Activated naive CD4-positive, alpha-beta T cell treated with anti-CD3 and anti-CD28 coated beads, Interleukin-2, amount 50 U/mL, for 16 hours (primary cell): ENCODE measurements at regions not wholly inside any gene's neighbourhood (a gene's known extent, or its start where the extent isn't known, plus 50 kb on each side); places are given as distances from the start of the nearest gene placed in this dataset.

Experiments used
- DNase-seq: peaks from one replicate; pipeline ENCODE4 v3.0.0-alpha.2; 2020

DNA sequence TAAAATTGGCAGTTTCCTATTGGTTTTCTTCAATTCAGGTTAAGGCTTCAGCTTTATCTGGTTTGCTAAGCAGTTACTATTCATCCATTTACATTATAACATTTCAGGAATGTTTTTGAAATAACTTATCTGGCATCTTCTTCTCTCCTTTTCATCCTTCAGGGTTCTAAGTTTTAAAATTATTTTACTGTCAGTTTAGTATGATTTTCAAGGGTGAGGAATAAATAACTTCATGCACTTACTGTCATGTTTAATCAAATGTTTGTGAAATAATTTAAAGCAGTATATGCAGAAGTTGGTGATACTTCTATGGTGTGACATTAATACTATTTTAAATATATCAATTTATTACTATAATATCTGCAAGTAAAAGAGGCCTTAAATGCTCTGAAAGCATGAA, 338.1 kb upstream of the MMS22L start:
- DNase-seq: no peak

DNA sequence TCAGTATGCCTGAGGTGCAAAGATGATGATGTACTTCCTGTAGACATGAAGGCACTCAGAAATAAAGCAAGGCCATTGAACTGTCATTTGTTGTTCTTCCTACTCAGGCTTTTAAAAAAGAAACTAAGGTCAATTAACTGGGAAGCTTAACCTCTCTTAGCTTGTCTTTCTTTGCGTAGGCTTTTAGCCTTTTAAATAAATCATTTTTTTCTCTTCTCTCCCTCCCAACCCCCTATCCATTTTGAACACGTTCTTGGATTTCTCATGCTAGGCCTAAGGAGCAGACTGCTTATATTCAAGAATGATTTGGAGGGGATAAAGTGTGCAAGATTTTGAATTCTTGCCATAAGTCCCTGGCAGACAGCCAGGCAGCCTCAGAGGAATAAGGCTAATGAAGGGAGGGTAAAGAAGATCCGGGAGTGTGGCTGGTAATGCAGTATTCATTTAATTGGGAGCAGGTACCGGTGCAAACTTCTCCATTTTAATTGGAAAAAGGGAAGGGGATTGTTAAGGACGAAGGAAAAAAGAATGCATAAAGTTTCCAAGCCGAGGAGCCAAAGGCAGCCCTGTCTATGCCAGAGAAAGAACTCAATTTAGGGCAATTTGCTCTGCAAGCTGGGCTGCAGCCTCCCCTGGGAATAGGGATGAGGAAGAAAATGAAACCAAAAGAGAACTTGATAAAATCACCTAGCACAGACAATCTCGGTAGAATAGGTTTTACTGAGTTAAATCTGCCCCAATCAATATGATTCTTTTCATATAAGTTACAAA, 343.8 kb upstream of the MMS22L start:
- no peak for DNase-seq

DNA sequence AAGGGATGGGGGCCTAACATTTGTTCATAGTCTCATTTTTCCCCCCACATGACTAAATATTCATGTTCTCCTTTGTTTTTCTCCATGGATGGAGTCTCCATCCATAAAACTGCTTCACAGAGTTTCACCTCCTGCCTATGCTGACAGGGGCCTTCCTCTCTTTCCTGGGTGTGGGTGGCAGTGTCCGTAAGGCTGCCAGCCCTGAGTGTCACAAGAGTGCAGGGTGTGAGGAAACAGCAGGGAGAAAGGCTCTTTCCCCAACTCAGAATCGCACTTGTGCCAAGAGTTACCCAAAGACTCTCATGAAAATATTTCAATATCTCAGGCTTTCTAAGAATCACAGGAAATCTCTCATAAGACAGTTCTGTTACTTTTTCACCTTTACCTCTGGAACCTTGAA, 346.2 kb upstream of the MMS22L start:
- no peak for DNase-seq

DNA sequence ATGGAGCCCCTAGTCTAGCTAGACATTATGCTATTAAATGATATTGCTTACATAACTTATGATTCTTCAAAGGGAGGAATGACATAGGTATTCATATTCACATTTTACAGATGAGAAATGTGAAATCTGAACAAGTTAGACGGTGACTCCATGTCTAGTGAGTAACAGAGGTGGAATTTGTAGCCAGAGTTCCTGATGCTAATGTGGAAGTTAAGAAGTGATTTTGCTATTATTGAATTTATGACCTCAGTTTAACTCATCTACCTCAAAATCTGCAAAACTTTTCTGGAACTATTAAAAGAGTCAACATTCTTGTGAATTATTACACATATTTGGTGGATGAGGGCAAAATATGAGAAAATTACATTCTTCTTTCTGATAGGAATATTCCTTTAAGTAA, 347.6 kb upstream of the MMS22L start:
- DNase-seq: no peak

DNA sequence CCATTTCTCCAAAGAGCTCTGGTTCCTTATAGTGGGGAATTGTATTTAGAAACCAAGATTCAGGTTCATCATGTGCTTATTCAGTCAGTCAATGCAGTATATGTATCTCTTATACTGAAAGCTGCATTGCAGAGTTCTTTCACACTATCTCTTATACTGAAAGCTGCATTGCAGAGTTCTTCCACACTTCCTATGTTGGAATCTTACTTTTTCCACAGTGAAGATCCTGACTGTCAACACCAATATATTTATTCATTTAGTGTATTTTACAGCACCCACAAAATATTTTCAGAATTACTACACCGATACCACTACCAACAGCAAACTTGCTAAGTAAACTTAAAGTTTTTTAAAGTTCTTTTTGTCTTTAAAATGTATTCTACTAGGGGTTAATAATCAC, 349.3 kb upstream of the MMS22L start:
- no peak for DNase-seq

DNA sequence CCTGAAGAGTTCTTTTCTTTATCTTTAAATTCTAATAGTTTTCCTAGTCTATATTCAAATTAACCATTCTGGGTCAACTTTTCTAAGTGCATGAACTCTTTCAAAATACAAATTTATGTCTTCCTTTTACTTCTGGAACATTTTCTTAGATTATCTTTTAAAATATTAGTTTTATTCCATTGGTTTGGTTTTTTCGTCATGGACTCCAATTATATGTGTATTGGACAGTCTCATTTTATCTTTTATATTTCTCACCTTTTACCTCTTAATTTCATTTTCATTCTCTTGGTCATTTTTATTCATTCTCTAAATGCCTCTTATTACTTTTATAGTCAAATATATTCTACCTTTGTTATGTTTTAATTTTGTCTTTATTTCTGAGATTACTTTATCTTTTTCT, 356.7 kb upstream of the MMS22L start:
- no peak for DNase-seq

DNA sequence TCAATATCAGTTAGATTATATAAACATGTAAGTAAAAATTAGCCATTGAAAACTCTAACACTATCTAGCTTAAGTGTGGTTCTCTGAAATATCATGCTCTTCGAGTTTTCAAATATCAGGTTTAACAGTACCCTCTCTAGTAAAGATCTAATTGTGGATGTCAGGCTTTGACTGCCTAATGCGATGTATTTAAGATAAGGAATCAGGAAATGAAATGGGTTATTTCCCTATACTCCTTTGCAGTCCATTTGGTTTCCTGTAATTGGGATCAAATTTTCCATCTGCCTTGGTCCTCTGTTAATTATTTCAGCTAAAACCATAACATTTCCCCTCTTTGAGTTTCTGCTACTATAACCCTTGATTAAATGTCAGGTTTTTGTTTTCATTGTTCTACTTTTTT, 361.3 kb upstream of the MMS22L start:
- DNase-seq: no peak

DNA sequence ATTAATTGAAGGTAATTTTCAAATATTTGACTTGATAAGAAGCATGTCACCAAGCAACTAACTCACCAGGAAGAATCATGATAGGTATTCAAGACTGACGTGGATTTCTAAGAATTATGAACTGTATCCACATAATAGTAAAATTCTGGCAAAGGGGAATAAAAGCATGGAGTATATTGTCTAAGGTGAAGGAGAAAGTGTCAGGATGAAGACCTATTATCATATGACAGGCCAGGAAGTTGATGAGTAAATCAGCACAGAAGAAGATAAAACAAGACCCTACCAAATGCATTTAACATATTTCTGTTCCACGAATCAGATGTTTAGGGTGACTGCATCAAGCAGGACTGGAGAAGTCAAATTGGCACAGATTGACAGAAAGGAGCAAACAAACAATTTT, 362.7 kb upstream of the MMS22L start:
- no peak for DNase-seq

DNA sequence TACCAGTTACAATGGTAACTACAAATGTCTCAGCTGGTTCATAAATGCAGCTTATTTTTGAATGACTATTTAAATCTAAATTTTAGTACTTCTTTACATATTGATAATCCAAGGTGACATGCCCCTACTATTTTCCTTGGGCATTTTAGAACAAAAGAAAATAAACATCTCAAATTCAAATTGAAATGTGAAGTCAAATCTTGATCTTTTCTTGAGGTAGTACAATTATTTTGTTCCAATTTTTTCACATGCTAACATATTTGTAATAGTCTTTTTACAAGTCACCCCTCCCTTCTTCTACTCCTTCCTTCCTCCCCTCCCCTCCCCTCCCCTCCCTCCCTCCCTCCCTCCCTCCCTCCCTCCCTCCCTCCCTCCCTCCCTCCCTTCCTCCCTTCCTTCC, 370.1 kb upstream of the MMS22L start:
- DNase-seq: no peak

DNA sequence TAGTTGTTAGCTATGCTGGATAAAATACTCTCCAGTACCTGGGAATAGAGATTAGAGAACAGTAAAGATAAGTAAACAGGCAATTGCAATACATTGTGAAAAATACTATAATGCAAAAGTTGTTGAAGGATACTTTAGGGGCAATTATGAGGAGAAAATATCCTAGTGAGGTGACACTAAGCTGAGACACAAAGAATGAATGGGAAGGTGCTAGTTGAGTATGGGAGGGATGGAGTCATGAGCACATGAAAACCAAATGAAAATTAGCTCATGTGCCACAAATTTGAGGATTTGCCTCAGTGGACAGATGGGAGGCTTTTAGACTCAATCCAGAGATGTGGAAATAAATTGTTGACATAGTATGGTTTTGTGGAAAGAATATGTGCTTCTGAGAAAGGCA, 370.5 kb upstream of the MMS22L start:
- DNase-seq: no peak

DNA sequence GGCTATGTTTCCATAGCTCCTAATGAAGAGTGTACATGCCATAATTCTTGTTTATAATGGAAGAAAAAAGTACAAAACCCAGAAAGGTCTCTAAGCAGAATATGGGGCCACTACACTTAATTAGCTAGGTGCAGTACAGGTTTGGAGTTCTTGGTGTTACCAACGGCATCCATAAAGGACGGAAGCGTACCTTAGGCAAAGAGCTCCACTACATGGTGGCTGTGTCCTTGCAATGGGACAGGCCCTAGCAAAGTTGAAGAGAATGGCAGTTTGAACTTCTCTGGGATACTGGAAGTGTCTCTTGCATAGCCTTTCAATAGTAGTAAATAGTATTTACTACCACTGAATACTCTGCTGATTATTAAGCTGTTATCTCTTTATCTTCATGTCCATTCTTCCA, 371.7 kb upstream of the MMS22L start:
- DNase-seq: no peak

DNA sequence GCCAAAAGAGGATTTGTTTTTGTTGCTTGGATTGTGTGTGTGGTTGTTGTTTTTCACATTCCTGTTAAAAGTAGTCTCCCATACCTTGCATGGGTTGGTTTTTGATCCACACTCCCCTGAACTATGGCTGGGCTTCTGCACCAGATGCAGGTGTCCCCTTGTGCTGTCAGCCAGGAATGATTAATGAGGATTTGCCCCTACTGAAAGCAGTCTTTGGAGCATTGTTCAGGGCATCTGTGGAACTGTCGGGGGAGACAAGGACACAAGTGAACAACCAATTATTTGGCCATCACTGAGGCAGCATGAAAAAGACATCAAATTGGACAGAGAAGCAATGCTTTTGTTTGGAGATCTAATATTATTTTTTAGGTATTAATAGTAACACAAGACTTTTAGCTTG, 373.2 kb upstream of the MMS22L start:
- DNase-seq: no peak

DNA sequence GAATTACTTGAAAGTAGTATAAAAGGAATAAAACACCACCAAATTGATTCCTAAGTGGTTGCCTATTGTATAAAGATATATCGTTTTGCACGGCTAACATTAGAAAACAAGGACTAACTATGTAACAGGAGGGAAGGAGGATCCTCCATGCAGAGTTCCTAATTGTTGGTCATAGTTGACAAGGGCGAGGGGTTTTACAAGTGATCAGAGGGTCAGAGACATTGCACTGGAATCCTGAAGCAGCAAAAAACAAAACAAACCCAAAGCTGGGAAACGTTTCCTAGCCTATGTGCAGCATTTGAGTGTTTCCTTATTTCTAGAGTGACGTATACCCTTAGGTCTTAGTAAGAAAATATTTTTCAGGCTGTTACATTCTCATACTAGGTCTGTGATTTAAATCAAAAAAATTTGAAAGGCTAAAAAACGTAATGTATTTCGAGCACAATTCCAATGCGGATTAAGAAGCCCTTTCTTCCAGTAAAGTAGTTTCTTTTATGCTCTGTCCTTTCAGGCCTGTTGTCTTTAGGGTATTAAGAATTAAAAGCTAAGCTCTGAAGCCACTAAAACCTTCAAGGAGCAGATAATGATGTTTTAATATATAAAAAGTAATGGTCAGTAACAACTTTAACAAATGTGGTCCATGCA, 373.8 kb upstream of the MMS22L start:
- DNase-seq: no peak

DNA sequence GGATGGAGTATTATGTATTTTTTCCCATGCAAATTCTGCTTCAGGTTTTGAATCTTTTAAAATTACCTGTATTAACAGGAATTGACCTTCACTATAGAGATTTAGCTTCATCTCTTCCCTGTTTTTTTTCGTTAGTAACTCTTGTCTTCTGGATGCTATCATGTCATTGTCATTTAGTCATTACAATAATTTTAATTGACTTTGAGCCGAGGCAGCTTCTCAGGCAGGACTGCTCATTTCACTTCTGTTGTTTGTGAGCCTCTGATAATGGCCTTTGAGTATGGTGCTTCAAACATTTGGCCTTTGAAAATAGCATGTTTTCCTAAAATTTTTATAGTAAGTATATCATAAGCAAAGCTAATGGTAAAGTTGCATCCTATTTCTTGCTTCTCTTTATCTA, 375.1 kb upstream of the MMS22L start:
- no peak for DNase-seq

DNA sequence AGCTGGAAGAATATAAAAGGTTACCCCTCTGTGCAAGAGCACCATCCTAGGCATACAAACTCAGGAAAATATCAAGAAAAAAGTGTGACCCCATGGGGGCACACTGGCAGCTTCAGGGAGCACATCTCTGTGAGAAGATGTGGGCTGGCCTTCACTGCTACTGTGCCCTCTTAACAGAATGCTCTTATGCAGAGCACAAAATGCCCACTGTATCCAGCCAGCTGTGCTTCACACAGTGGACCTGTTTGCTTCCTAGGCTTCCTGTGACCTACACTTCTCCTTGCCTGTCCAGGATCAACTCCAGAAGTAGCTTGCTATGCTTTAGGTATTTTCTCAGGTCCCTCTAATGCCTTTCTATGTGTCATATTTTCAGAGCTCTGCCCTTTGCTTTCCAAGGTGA, 380.2 kb upstream of the MMS22L start:
- no peak for DNase-seq

DNA sequence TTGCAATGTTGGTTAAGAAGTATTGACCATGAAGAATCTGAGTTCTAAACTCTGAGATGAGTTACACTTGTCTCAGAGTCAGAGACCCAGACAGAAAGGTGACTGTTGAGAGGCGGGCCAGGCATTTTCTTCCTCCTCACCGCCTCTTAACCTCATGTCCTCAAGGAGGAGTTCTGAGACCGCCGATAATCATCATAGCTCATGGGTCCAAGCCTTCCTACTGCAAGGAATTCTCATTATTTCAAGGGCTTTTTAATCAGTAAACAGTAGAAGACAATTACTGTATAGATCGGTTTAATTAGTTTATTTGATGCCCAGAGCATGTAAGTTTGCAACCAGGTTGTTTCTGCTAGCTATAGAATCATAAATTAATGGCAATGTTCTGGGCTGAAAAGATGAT, 382.4 kb upstream of the MMS22L start:
- DNase-seq: no peak

DNA sequence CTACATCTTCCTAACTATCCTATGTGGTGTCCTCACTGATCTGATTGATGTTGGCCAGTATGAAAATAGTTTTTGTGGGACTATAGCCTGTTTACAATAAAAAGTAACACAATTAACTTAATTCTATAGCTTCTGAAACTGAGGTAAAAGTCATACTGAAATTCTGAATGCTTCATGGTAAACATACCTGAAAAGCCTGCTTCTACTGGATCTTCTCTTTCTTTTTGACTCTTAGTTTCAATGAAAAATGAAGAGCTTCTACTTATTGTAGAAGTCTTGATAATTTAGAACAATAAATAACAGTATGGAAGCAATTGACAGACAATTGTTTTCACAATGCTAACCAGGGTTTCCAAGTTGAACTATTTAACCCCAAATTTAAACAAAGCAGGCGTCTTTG, 383.9 kb upstream of the MMS22L start:
- DNase-seq: no peak

DNA sequence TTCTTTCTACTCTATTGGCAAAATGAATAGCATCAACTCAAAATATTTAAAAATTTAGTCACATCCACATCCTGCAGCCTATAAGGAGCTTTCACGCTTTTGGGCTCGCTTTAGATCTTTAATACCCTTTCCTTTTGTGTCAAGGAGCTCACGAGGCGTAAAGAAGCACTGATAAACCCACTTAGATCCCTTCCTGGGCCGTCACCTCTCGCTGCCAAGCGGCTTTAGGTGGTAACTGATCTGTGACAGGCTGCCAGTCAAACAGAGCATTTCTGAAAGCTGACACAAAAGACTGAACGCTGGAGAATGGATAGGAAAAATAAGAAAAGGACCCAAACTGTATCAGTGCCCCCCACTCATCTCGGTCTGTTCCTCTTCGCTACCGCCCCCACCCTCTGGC, 385.7 kb upstream of the MMS22L start:
- DNase-seq: no peak

DNA sequence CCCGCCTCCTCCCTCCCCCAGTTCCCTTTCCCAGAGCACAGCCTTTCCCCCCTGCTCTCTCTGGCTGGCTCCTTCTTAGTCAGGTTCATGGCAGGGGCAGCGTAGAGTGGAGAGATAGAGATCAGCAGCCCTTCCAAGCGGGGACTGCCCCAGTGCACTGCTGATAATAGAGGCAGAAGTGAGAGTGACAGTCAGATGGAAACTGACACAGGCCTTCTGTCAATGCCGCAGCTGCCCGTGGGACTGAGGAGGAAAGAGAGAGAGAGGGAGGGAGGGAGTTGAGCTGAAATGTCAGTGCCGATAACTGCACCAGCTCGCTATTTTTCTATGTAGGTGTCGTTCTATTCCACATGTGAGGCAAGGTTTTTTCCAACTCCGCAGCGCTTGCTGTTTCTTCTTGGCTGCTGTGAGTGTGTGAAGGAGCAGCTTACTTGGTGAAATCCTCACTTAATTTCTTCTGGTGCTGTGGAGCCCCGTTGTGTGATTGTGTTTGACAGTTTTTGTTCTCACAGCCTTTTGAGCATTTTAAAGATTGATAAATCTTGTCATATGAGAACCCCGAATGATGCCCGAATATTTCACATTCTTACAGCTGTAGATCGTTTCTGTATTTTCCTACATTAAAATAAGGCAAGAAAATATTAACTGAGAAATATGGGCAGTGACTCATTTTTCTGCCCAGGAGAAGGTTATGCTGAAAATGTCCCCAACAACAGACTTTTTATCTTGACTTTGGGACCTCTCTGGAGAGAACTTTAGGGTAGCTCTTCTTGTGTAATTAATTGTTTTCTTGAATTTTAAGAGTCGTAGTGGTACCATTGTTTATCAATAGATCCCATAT, 386.4 kb upstream of the MMS22L start:
- DNase-seq: no peak

DNA sequence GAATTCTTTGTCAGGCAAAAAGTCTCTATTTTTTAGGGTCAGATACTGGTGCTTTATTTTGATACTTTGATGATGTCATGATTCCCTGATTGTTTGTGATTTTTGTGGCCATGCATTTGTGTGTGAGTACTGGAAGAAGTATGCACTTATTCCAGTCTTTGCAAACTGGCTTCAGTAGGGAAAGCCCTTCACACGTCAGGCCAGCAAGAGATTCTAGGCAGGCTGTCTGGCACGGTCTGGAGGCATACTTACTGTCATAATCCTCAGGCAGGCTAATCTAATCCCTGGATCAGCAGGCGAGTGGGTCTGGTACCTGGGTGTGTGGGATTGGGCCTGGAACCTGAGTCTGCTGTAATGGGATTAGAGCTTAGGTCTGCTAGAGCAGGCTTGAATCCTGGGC, 391.8 kb upstream of the MMS22L start:
- no peak for DNase-seq

DNA sequence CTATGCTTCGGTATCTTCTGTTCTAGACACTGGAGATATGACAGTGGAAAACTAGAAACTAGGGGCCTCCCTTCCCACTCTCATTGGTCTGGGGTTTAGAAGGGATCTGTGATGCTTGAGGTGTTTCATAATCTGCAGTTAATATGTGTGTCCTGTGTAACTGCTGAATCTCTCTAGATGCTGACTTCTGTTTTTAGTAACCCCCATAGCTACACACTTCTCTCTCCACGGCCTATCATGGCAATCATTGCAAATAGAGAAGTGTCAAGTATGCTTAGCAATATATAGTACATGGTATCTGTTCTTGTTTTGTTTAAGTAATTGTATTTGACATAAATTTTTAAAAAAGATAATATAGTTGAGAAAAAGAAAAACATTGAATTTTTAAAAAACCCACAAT, 394.6 kb upstream of the MMS22L start:
- DNase-seq: no peak

DNA sequence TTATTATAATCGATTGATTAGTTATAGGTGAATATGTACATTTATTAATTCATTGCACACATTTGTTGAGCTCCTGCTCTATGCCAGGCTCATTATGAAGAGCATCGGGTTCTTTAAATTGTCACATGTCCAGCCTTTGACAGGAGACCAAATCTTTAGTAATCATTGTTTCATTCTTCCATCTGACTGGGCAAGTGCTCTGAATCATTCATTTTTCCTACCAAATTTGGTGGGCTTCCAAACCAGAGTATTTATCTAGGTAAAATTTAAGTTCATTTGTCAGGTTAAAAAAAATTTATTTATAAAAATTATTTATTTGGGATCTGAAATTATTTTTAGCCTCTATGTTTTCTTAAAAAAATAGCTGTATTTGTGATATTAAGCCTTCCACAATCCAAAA, 404.9 kb upstream of the MMS22L start:
- no peak for DNase-seq

DNA sequence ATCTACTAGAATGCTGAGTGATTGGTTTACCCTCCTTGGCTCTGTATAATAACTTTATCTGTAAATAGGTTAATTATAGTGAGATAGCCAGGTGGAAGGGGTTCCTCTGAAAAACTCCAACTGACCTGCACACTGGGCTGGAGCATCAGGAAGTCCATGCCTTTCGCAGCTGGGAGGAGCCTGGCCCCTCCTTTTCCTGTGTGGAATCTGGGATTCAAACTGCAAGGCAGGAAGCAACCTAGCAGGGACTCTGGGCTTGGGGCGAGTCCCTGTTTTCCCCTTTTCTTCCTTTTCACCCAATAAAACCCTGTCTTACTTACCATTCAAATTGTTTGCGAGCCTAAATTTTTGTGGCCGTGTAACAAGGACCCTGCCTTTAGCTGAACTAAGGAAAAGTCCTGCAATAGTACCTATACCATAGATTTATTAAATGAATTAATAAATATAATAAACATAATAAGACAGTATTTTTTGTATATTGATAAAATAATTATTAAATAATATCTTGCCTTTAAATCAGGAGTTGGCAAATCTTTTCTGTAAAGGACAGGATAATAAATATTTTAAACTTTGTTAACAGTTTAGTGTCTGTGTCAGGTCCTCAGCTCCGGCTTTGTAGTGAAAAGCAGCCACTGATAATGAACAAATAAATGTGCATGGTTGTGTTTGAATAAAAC, 406.2 kb upstream of the MMS22L start:
- DNase-seq: no peak

DNA sequence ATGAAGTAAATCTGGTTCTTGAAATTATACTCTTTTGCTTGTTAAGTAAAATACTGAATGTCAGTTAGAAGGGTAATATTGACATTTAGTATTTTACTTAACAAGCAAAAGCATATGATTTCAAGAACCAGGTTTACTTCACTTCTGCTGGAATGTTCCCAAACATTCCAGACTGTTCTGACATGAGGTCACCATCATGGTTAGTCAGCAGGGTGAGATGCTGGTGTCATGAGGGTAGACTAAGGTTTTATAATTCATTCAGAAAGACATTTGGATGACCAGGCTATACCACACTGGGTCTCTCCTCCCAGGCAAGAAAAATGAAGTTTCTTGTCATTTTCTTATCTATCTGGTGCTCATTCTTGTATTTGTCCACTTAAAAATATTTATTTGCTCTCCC, 414.4 kb upstream of the MMS22L start:
- no peak for DNase-seq
